Thoracic aorta (tissue), 2 donors: ENCODE measurements at regions not wholly inside any gene's neighbourhood (a gene's known extent, or its start where the extent isn't known, plus 50 kb on each side); places are given as distances from the start of the nearest gene placed in this dataset.

Experiments
- ATAC-seq: fragments of 150-250 bp; one replicate; pipeline ENCODE4 v1.8.0; 2017; ENCODE audit warnings: low read depth; ENCODE audit not compliant: insufficient number of reproducible peaks, low FRiP score
- DNase-seq: peaks from one replicate; pipeline ENCODE4 v3.0.0-alpha.2; 2020; ENCODE audit warnings: low spot score
- H3K27ac ChIP-seq, 2 donors: fragments of 200-600 bp; sonication (generic); 1 replicate in 1 of 2; 2 replicates in 1 of 2; pipeline ENCODE4 v1.5.1; 2016; ENCODE audit warnings: mild to moderate bottlenecking in 2 of 2, moderate library complexity in 2 of 2
- H3K27me3 ChIP-seq: fragments of 200-600 bp; sonication (generic); replicated peaks from 2 replicates; pipeline ENCODE4 v1.6.0; 2016; ENCODE audit warnings: mild to moderate bottlenecking; ENCODE audit not compliant: insufficient read depth
- H3K36me3 ChIP-seq: fragments of 200-600 bp; sonication (generic); one replicate; pipeline ENCODE4 v1.5.1; 2016
- H3K4me1 ChIP-seq, 2 donors: fragments of 200-600 bp; sonication (generic); 1 replicate in 1 of 2; 2 replicates in 1 of 2; pipeline versions ENCODE4 v1.5.1 to v1.6.0; 2016; ENCODE audit warnings: low read depth in 2 of 2, mild to moderate bottlenecking in 1 of 2; ENCODE audit not compliant: control insufficient read depth in 1 of 2
- H3K4me3 ChIP-seq: fragments of 200-600 bp; sonication (generic); 2 replicates; pipeline ENCODE4 v1.5.1; 2016; ENCODE audit warnings: mild to moderate bottlenecking
- H3K9me3 ChIP-seq: fragments of 200-600 bp; sonication (generic); 2 replicates; pipeline ENCODE4 v1.5.1; 2016
- TF ChIP-seq, protein P1 (sequence below): fragments of 200-600 bp; sonication (generic); IDR thresholded peaks from one replicate; pipeline ENCODE4 v1.5.1; 2019; ENCODE audit warnings: antibody characterized with exemption

DNA sequence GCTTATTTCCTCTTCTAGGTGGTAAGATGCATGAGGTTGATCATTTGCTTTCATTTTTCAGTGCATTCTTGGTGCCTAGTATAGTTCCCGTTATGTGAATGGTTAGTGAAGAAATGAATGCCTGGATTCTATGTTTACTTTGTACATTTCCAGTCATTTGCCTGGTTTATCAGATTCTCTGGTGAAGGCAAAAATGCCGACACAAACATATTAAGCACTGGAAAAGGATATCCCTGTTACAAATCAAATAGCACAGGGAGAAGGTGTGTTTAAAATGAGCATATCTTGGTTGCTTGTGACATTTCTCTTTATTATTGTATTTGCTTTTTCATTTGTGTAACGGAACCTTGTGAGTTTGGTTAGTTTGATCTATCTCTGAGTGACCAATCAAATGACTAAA, 211.3 kb downstream of the MBL2 start:
- DNase-seq (no peak), ATAC-seq (no peak)
- Histone ChIP-seq H3K27ac (no peak overlapping the region), H3K27me3 (no peaks in the 10 kb centered on the region), H3K36me3 (no peaks in the 10 kb centered on the region), H3K9me3 (no peaks in the 10 kb centered on the region), H3K4me1 (no peaks in the 10 kb centered on the region), H3K4me3 (no peak overlapping the region)
- TF ChIP-seq, protein P1, sequence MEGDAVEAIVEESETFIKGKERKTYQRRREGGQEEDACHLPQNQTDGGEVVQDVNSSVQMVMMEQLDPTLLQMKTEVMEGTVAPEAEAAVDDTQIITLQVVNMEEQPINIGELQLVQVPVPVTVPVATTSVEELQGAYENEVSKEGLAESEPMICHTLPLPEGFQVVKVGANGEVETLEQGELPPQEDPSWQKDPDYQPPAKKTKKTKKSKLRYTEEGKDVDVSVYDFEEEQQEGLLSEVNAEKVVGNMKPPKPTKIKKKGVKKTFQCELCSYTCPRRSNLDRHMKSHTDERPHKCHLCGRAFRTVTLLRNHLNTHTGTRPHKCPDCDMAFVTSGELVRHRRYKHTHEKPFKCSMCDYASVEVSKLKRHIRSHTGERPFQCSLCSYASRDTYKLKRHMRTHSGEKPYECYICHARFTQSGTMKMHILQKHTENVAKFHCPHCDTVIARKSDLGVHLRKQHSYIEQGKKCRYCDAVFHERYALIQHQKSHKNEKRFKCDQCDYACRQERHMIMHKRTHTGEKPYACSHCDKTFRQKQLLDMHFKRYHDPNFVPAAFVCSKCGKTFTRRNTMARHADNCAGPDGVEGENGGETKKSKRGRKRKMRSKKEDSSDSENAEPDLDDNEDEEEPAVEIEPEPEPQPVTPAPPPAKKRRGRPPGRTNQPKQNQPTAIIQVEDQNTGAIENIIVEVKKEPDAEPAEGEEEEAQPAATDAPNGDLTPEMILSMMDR: no peak

DNA sequence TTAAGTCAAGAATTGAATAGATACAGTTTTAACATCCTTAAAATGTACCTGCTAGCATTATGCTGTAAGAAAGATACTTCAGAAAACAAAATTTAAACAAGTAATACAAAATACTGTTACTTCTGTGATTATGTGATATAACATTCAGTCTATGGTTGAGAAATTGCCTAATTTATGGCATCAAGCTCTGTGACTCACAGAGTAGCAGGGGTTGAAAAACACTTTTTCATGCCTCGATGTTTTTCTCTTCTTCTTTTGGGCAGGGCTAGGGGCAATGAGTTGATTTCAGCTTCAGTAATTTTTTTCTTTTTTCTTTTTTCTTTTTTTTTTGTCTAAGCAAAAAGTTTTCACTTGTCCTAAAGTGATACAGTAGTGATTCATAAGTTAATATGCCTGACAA, 209.2 kb downstream of the MBL2 start:
- Histone ChIP-seq H3K36me3 (no peaks in the 10 kb centered on the region), H3K27ac (no peak overlapping the region), H3K4me3 (no peak overlapping the region), H3K9me3 (no peaks in the 10 kb centered on the region), H3K27me3 (no peaks in the 10 kb centered on the region), H3K4me1 (no peaks in the 10 kb centered on the region)
- TF ChIP-seq, protein P1: no peak
- ATAC-seq (no peak), DNase-seq (no peak)

GRCh38 chr10:52566471-52567246, 205.9 kb downstream of the MBL2 start:
- no peak overlapping the region for H3K27ac ChIP-seq
- ATAC-seq (no peak), DNase-seq (no peak)
- no peak overlapping the region for H3K4me3 ChIP-seq
- H3K4me1 ChIP-seq: no peaks in the 10 kb centered on the region
- H3K27me3 ChIP-seq: no peaks in the 10 kb centered on the region
- H3K36me3 ChIP-seq: no peaks in the 10 kb centered on the region
- TF ChIP-seq, protein P1: peak; percentile 29
- H3K9me3 ChIP-seq: no peaks in the 10 kb centered on the region

- no peaks in the 10 kb centered on the region for H3K9me3 ChIP-seq
- TF ChIP-seq, protein P1: no peak
- H3K4me3 ChIP-seq: no peak overlapping the region
- H3K27ac ChIP-seq: no peak overlapping the region
- no peak for ATAC-seq
- H3K36me3 ChIP-seq: no peaks in the 10 kb centered on the region
- no peaks in the 10 kb centered on the region for H3K4me1 ChIP-seq
- DNase-seq: no peak
- H3K27me3 ChIP-seq: no peaks in the 10 kb centered on the region
Observed at GRCh38 chr10:52567247-52567580, 205.4 kb downstream of the MBL2 start.

- H3K9me3 ChIP-seq: no peaks in the 10 kb centered on the region
- H3K27ac ChIP-seq: no peak overlapping the region
- DNase-seq: no peak
- ATAC-seq: no peak
- H3K27me3 ChIP-seq: no peaks in the 10 kb centered on the region
- no peaks in the 10 kb centered on the region for H3K36me3 ChIP-seq
- no peak overlapping the region for H3K4me3 ChIP-seq
- H3K4me1 ChIP-seq: no peaks in the 10 kb centered on the region
- TF ChIP-seq, protein P1: no peak
Observed at GRCh38 chr10:52568309-52568708, 204.3 kb downstream of the MBL2 start.
